Fibroblast of mammary gland (primary cell): ENCODE measurements at regions not wholly inside any gene's neighbourhood (a gene's known extent, or its start where the extent isn't known, plus 50 kb on each side); places are given as distances from the start of the nearest gene placed in this dataset.

Source experiments
- DNase-seq: peaks from one replicate; pipeline ENCODE4 v3.0.0-alpha.2; 2010; ENCODE audit warnings: low read depth
- H3K4me3 ChIP-seq: 2 replicates; pipeline ENCODE4 v1.5.1; 2011; ENCODE audit warnings: low read depth, mild to moderate bottlenecking, low read length, moderate library complexity; ENCODE audit not compliant: control insufficient read depth
- CTCF ChIP-seq: conservative IDR thresholded peaks from 2 replicates; pipeline ENCODE4 v1.5.1; 2011; ENCODE audit warnings: low read depth, low read length, inconsistent platforms; ENCODE audit not compliant: control insufficient read depth, insufficient read depth

- peak; percentile 30 for DNase-seq
- H3K4me3 ChIP-seq = no peak overlapping the region
- TF ChIP-seq CTCF = no peak
Observed at GRCh38 chr5:143484601-143485000, 81.1 kb upstream of the NR3C1 start.

GRCh38 chr5:143481697-143482531 is 78.4 kb upstream of the NR3C1 start:
- peak; percentile 46 for DNase-seq
- no peak for TF ChIP-seq CTCF
- no peak overlapping the region for H3K4me3 ChIP-seq

GRCh38 chr5:143480001-143480400 is 76.5 kb upstream of the NR3C1 start:
- no peak overlapping the region for H3K4me3 ChIP-seq
- no peak for DNase-seq
- TF ChIP-seq CTCF = no peak

GRCh38 chr5:143479394-143479793 is 75.9 kb upstream of the NR3C1 start:
- TF ChIP-seq CTCF = no peak
- DNase-seq = no peak
- H3K4me3 ChIP-seq = no peak overlapping the region

- no peak for TF ChIP-seq CTCF
- no peak overlapping the region for H3K4me3 ChIP-seq
- DNase-seq = no peak
Observed at GRCh38 chr5:143476601-143477211, 73.2 kb upstream of the NR3C1 start.

GRCh38 chr5:143474616-143475015 is 71.1 kb upstream of the NR3C1 start:
- DNase-seq = no peak
- no peak overlapping the region for H3K4me3 ChIP-seq

More at GRCh38 chr5:143474616-143475015, 71.1 kb upstream of the NR3C1 start:
- TF ChIP-seq CTCF = no peak
